ENCODE measurements at regions not wholly inside any gene's neighbourhood (a gene's known extent, or its start where the extent isn't known, plus 50 kb on each side); places are given as distances from the start of the nearest gene placed in this dataset.

GRCh38 chr19:31553112-31553845 lies 204.0 kb upstream of the TSHZ3 start:
- Histone ChIP-seq H2AFZ (ENCODE audit: control insufficient read depth, low read length) (no peak overlapping the region), H3K4me1 (ENCODE audit: control insufficient read depth, extremely low read depth, insufficient read depth, low read length) (no peaks in the 10 kb centered on the region), H3K79me2 (ENCODE audit: control insufficient read depth, insufficient read depth, low read length) (no peaks in the 10 kb centered on the region), H3K27me3 (ENCODE audit: control insufficient read depth, extremely low read depth, insufficient read depth, low read length) (no peaks in the 10 kb centered on the region), H3K27ac (ENCODE audit: control insufficient read depth, insufficient read depth, low read length) (no peak overlapping the region), H3K4me3 (ENCODE audit: control insufficient read depth in 2 of 3, extremely low read depth in 1 of 3, insufficient read depth in 2 of 3, low read depth in 1 of 3, low read length in 3 of 3) (no peak overlapping the region), H3K9me3 (ENCODE audit: control insufficient read depth, low read depth, low read length) (peaks cover 4% of the 10 kb centered on the region), H3K9me1 (ENCODE audit: control insufficient read depth, extremely low read depth, insufficient read depth, low read length) (no peaks in the 10 kb centered on the region), H3K4me2 (ENCODE audit: control insufficient read depth, extremely low read depth, insufficient read depth, low read depth, low read length) (no peak overlapping the region), H3K9ac (ENCODE audit: control insufficient read depth, extremely low read depth, insufficient read depth, low read length) (no peak overlapping the region), H4K20me1 (ENCODE audit: control insufficient read depth, extremely low read depth, insufficient read depth, low read length) (no peaks in the 10 kb centered on the region), H3K36me3 (ENCODE audit: control insufficient read depth in 2 of 2, extremely low read depth in 1 of 2, insufficient read depth in 2 of 2, low read length in 2 of 2) (no peaks in the 10 kb centered on the region)
- TF ChIP-seq CTCF (optimal IDR thresholded peaks at IDR 0.05 in 1 of 3, IDR thresholded peaks at IDR 0.05 in 1 of 3, conservative IDR thresholded peaks at IDR 0.05 in 1 of 3; ENCODE audit: extremely low read depth in 1 of 3, insufficient read depth in 2 of 3, low read length in 3 of 3), result no peak
- TF ChIP-seq EZH2 (IDR thresholded peaks at IDR 0.05; ENCODE audit: low read length), result no peak
- FAIRE-seq (no peak), DNase-seq (ENCODE audit: low read depth, low spot score) (no peak)
- dilution Hi-C loops (cut with MboI; ENCODE audit: extremely low pct_ligation_motif_present, low sequenced_read_pairs), result no loop called here

- no peak for FAIRE-seq
- H2AFZ ChIP-seq (ENCODE audit: control insufficient read depth, low read length), result no peak overlapping the region
- dilution Hi-C loops (cut with MboI; ENCODE audit: extremely low pct_ligation_motif_present, low sequenced_read_pairs), result no loop called here
Measured at GRCh38 chr19:31553846-31554215, 204.6 kb upstream of the TSHZ3 start.

More at GRCh38 chr19:31553846-31554215, 204.6 kb upstream of the TSHZ3 start:
- no peaks in the 10 kb centered on the region for H3K9me1 ChIP-seq (ENCODE audit: control insufficient read depth, extremely low read depth, insufficient read depth, low read length)
- no peak for DNase-seq (ENCODE audit: low read depth, low spot score)
- TF ChIP-seq CTCF (optimal IDR thresholded peaks at IDR 0.05 in 1 of 3, IDR thresholded peaks at IDR 0.05 in 1 of 3, conservative IDR thresholded peaks at IDR 0.05 in 1 of 3; ENCODE audit: extremely low read depth in 1 of 3, insufficient read depth in 2 of 3, low read length in 3 of 3) (no peak), EZH2 (IDR thresholded peaks at IDR 0.05; ENCODE audit: low read length) (no peak)
- H3K9me3 ChIP-seq (ENCODE audit: control insufficient read depth, low read depth, low read length), result peaks cover 6% of the 10 kb centered on the region
- H3K4me2 ChIP-seq (ENCODE audit: control insufficient read depth, extremely low read depth, insufficient read depth, low read depth, low read length), result no peak overlapping the region
- H3K27me3 ChIP-seq (ENCODE audit: control insufficient read depth, extremely low read depth, insufficient read depth, low read length), result no peaks in the 10 kb centered on the region
- H4K20me1 ChIP-seq (ENCODE audit: control insufficient read depth, extremely low read depth, insufficient read depth, low read length), result no peaks in the 10 kb centered on the region
- H3K27ac ChIP-seq (ENCODE audit: control insufficient read depth, insufficient read depth, low read length), result no peak overlapping the region
- no peaks in the 10 kb centered on the region for H3K36me3 ChIP-seq (ENCODE audit: control insufficient read depth in 2 of 2, extremely low read depth in 1 of 2, insufficient read depth in 2 of 2, low read length in 2 of 2)
- no peak overlapping the region for H3K9ac ChIP-seq (ENCODE audit: control insufficient read depth, extremely low read depth, insufficient read depth, low read length)
- no peaks in the 10 kb centered on the region for H3K4me1 ChIP-seq (ENCODE audit: control insufficient read depth, extremely low read depth, insufficient read depth, low read length)
- H3K79me2 ChIP-seq (ENCODE audit: control insufficient read depth, insufficient read depth, low read length), result no peaks in the 10 kb centered on the region
- no peak overlapping the region for H3K4me3 ChIP-seq (ENCODE audit: control insufficient read depth in 2 of 3, extremely low read depth in 1 of 3, insufficient read depth in 2 of 3, low read depth in 1 of 3, low read length in 3 of 3)

Measured in keratinocyte (primary cell).